ENCODE measurements at regions not wholly inside any gene's neighbourhood (a gene's known extent, or its start where the extent isn't known, plus 50 kb on each side); places are given as distances from the start of the nearest gene placed in this dataset.

GRCh38 chr20:57001126-57001767 is 265.2 kb downstream of the BMP7 start:
- TF ChIP-seq POLR2A (IDR thresholded peaks at IDR 0.05) (no peak), CTCF (IDR thresholded peaks at IDR 0.05) (no peak)
